ENCODE measurements at regions not wholly inside any gene's neighbourhood (a gene's known extent, or its start where the extent isn't known, plus 50 kb on each side); places are given as distances from the start of the nearest gene placed in this dataset.
A peak's percentile ranks its signal among the peaks of the same experiment; 100 is the strongest.

- no peak for DNase-seq
These were observed 64.6 kb downstream of the TSPAN17 start for GRCh38 chr5:176711883-176712282.

- DNase-seq: no peak
These were observed 65.4 kb downstream of the TSPAN17 start for GRCh38 chr5:176712546-176713304.

GRCh38 chr5:176713409-176713808 lies 66.1 kb downstream of the TSPAN17 start:
- DNase-seq: no peak

- no peak for DNase-seq
These were observed 66.8 kb downstream of the TSPAN17 start for GRCh38 chr5:176714067-176714466.

- peak in 1 of 51 donors; percentile 51 for DNase-seq
These were observed 69.0 kb downstream of the TSPAN17 start for GRCh38 chr5:176716320-176716719.

- no peak for DNase-seq
These were observed 71.9 kb downstream of the TSPAN17 start for GRCh38 chr5:176719113-176719739.

- DNase-seq: no peak
These were observed 74.2 kb downstream of the TSPAN17 start for GRCh38 chr5:176721509-176721908.

GRCh38 chr5:176722757-176723156 lies 75.5 kb downstream of the TSPAN17 start:
- DNase-seq: no peak

GRCh38 chr5:176723440-176723839 lies 76.2 kb downstream of the TSPAN17 start:
- no peak for DNase-seq

GRCh38 chr5:176724472-176724871 lies 77.2 kb downstream of the TSPAN17 start:
- no peak for DNase-seq

GRCh38 chr5:176725521-176726280 lies 78.4 kb downstream of the TSPAN17 start:
- no peak for DNase-seq

- no peak for DNase-seq
These were observed 79.7 kb downstream of the TSPAN17 start for GRCh38 chr5:176726746-176727527.

GRCh38 chr5:176727528-176727900 lies 80.2 kb downstream of the TSPAN17 start:
- DNase-seq: no peak

- DNase-seq: no peak
These were observed 80.8 kb downstream of the TSPAN17 start for GRCh38 chr5:176727983-176728675.

GRCh38 chr5:176728831-176729251 lies 81.5 kb upstream of the UNC5A start:
- DNase-seq: no peak

GRCh38 chr5:176730815-176731475 lies 79.4 kb upstream of the UNC5A start:
- DNase-seq: no peak

GRCh38 chr5:176731506-176732160 lies 78.7 kb upstream of the UNC5A start:
- no peak for DNase-seq

GRCh38 chr5:176732306-176732705 lies 78.1 kb upstream of the UNC5A start:
- no peak for DNase-seq

- DNase-seq: no peak
These were observed 77.5 kb upstream of the UNC5A start for GRCh38 chr5:176732736-176733405.

All from hypothalamus (tissue), 51 donors.